GM12865 (cell line): ENCODE measurements at regions not wholly inside any gene's neighbourhood (a gene's known extent, or its start where the extent isn't known, plus 50 kb on each side); places are given as distances from the start of the nearest gene placed in this dataset.
"Not testable (repeated sequence)": the region's sequence is repeated elsewhere in the genome, so short reads cannot be mapped to it uniquely, and the experiment has no call there.

ENCODE experiments used
- DNase-seq: peaks from one replicate; pipeline ENCODE4 v3.0.0; 2010; ENCODE audit warnings: low read depth
- H3K4me3 ChIP-seq: 2 replicates; pipeline ENCODE4 v1.5.1; 2011; ENCODE audit warnings: mild to moderate bottlenecking, low read depth, low read length, control low read depth
- CTCF ChIP-seq: IDR thresholded peaks from 2 replicates; pipeline ENCODE4 v1.5.1; 2011; ENCODE audit warnings: low read length, control low read depth, low read depth, inconsistent platforms; ENCODE audit not compliant: insufficient read depth; ENCODE audit errors: missing control alignments

- no peak overlapping the region for H3K4me3 ChIP-seq
- no peak for TF ChIP-seq CTCF
Observed at GRCh38 chr12:19659501-19659900, 220.2 kb downstream of the AEBP2 start.

GRCh38 chr12:19665121-19665900 lies 226.0 kb downstream of the AEBP2 start:
- no peak for TF ChIP-seq CTCF
- DNase-seq: no peak
- H3K4me3 ChIP-seq: no peak overlapping the region

More at GRCh38 chr12:19659501-19659900, 220.2 kb downstream of the AEBP2 start:
- DNase-seq: no peak

- no peak for TF ChIP-seq CTCF
- no peak overlapping the region for H3K4me3 ChIP-seq
- DNase-seq: no peak
Observed at GRCh38 chr12:19666070-19666469, 226.8 kb downstream of the AEBP2 start.

- TF ChIP-seq CTCF: no peak
- no peak for DNase-seq
- no peak overlapping the region for H3K4me3 ChIP-seq
Observed at GRCh38 chr12:19669793-19670192, 230.5 kb downstream of the AEBP2 start.

GRCh38 chr12:19671695-19672094 lies 232.4 kb downstream of the AEBP2 start:
- no peak for DNase-seq
- H3K4me3 ChIP-seq: no peak overlapping the region
- TF ChIP-seq CTCF: no peak

- H3K4me3 ChIP-seq: no peak overlapping the region
- no peak for TF ChIP-seq CTCF
- DNase-seq: no peak
Observed at GRCh38 chr12:19674437-19674836, 235.1 kb downstream of the AEBP2 start.

- no peak for TF ChIP-seq CTCF
- H3K4me3 ChIP-seq: no peak overlapping the region
- peak; percentile 70 for DNase-seq
Observed at GRCh38 chr12:19675361-19675760, 236.1 kb downstream of the AEBP2 start.

- DNase-seq: peak; percentile 58
- H3K4me3 ChIP-seq: not testable (repeated sequence)
Observed at GRCh38 chr12:19678501-19678900, 239.2 kb downstream of the AEBP2 start.
